Activated gamma-delta T cell treated with anti-CD3 and anti-CD28 coated beads, Interleukin-2, amount 50 U/mL, for 16 hours (primary cell): ENCODE measurements at regions not wholly inside any gene's neighbourhood (a gene's known extent, or its start where the extent isn't known, plus 50 kb on each side); places are given as distances from the start of the nearest gene placed in this dataset.
A peak's percentile ranks its signal among the peaks of the same experiment; 100 is the strongest.

Source experiments
- DNase-seq: peaks from one replicate; pipeline ENCODE4 v3.0.0-alpha.2; 2020; ENCODE audit warnings: low read depth

DNA sequence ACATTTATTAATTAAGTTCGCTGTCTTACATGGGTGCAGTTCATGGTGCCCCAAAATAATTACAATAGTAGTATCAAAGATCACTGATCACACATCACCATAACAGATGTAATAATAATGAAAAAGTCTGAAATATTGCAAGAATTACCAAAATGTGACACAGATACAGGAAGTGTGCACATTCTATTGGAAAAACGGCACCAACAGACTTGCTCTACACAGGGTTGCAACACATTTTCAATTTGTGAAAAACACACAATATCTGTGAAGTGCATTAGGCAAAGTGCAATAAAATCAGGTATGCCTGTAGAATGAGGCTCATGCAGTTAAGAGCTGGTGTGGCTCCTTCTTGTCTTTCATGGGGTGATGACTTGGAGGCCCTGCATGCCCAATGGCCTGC lies 265.8 kb downstream of the RPLP1 start:
- no peak for DNase-seq

DNA sequence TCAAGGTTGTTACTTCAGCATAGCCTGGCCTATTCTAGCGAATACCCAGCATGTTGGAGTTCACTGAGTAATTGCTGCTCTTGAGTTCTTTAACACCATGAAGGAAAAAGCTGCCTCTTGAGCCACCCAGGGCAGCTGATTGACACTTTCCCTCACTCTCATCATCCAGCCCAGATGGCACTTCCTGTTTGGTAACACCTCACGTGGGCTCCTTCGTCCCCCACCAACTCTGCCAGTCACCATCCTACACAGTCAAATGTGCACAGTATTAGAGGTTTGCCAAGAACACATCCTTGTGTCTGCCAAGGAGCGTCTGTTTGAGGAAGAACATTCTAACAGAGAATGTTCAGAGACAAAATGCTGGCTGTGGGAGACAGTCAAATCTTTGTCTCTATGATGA lies 266.3 kb downstream of the RPLP1 start:
- no peak for DNase-seq

DNA sequence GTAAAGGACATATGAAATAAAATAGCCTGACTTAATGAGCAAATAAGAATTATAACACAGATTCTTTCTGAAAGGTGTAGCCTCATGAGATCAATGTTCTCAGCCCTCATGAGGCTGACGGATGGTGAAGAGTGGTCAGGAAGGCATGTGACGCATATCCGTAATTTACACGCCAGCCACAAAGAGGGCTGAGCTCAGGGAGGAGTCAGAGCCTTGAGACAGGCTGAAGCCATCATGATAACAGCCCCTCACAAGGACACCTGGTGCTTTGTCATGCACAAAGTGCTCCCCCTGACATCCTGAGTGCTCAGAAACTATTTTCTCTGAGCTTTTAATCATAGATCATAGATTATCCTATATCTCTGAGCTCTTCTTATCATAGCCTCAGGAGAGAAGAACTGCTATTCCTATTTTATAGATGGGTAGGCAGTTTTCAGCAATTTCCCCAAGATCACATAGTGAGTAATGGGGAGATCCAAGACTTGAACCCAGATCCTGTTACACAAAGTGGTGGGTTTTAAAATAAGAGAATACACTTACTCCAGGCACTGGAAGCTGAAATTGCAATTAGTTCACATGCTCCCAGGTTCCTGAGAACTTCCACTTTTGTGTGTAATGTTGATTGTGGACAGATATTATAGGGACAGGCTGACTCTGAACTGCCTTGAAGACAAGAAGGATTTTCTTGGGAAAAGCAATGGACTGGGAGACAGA lies 267.1 kb downstream of the RPLP1 start:
- peak; percentile 58 for DNase-seq

DNA sequence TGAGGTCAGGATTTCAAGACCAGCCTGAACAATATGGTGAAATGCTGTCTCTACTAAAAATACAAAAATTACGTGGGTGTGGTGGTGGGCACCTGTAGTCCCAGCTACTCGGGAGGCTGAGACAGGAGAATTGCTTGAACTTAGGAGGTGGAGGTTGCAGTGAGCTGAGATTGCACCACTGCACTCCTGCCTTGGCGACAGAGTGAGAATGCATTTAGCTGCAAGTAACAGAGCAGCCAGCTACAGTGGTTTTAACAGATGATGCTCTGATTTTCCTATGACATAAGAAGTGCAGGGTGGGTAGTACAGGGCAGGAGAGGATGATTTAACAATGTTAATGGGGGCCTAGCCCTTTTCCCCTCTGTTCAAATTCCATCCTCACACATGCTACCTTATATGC lies 267.9 kb downstream of the RPLP1 start:
- no peak for DNase-seq

DNA sequence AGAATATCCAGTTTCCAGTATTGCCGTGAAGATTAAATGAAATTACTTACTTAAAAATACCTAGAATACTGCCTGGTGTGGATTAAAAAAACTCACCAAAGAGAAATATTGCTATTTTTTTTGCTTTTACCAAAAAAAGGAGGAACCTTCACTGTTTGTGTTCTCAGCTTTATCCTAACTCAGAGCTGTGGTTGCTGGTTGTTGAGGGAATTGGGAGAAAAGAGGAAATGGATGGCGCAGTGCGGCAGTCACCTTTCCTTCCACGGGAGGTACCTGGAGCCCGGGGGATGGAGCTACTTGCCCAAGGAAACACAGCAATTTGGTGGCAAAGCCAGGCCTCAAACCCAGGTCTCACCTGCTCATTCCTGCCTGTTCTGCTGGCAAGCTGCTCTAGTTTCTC lies 270.3 kb downstream of the RPLP1 start:
- DNase-seq, result no peak

DNA sequence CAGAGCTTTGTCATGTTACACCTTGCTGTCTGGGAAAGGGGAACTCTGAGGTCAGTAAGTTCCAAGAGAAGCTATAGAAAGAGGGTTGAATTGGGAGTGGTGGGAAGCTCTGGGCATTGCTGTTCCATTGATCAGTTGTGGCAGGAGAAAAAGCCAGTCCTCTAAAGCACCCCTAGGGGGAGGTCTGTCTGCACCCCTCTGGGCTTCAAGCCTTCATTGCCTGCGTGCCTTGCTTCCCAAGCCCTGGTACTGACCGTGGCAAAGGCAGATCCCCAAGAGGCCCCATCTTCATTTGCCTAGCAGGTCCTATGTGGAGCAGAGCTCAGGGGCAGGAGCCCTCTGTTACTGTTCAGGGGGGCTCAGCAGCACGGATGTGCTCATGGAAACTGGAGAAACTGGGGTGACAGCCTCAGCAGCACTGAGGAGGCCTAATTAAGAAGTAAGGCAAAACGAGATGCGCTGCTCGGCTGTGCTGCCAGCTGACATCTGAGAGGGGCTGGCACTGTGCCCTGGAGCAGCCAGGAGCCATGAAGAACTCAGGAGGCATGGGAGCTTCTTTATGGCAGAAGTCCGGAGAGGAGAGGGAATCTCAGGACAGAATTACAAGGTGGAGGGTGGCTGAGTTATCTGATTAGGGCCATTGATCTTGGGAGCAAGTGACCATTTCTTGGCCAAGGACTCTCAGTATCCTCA lies 270.9 kb downstream of the RPLP1 start:
- DNase-seq, result no peak

DNA sequence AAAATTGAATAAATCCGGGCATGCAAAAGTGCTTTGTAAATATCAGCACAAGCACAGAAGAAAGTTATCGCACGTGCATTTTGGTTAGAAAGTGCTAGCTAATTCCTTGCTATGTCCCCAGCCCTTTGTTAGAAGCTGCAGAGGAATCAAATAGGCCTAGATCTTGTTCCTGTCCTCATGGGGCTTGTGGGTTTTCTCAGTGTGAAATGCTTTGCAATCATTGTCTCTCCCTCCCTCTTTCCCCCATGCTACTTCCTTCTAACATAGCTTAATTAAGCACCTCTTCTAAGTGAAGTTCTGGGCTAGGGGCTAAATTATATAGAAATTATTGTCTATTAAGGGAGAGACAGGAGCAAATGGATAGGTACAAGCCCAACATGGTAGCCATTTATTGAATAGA lies 271.7 kb downstream of the RPLP1 start:
- no peak for DNase-seq

DNA sequence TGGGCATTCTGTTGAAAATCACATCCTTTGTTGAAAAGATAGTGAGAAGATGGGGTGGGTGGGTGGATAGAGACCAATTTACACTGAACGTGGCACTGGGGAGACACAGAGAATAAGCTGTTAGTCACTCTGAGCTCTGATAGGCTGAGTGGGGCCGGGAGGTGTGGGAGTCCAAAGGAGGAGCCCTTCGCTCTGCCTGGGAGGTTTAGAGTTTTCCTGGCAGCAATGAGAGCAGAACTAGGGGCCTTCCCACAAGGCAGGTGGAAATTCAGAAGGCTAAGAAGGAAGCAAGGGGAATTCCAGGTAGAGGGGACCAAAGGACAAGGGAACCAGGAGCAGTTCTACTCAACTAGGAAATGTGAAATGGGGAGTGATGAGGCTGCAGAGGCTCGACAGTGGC lies 272.7 kb downstream of the RPLP1 start:
- no peak for DNase-seq

DNA sequence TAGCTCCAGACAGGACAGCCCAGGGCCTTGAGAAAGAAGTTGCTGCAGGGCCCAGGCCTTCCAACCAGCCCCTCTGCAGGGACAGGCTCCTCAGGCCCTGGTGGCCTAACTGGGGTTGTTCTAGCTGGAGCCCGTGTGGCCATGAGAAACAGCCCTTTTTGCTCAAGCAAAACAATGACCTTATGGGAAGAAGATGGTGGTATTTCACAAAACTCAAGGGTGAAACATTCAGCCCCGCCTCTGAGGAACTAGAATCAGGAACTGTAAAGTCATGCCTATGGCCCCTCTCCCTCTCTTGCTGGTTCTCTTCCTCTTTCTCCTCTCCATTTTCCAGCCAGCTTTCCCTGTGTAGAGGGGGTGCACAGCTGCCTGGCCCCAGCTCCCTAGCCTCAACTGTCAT lies 273.3 kb downstream of the RPLP1 start:
- no peak for DNase-seq

DNA sequence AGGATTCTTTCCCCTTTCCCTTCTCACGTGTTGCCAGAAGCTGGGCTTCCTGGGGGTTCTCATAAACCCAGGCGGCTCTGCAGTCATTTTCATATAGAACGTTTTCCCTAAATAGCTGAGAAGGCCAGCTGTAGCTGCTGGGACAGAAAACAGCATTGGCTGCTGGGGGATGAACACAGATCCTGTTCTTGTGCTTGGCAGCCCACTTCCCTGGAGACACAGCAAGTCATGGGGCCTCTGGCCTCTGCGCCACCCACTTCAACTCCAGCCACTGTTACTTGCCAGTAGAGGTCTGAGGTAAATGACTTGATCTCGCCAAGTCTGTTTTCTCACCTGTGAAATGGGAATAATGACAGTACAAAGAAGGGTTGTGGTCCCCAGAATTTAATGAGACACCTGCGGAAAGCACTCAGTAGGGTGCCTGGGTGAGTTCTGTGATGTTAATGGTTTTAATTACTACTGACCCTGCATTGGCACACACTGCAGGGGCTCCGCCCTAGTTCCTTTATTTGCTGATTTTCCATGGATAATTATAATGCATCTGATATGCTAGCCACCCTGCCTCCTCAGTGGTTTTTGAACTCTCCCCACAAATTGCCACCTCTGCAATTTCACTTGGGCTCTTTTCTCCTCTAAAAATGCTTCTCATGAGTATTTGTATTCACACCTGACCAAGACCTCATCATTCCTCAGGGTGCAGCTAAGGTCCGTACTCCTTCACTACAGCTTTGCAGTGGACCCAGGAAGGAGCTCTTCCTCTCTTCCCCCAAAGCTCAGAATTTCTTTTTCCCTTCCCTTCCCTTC lies 274.7 kb downstream of the RPLP1 start:
- DNase-seq, result no peak

DNA sequence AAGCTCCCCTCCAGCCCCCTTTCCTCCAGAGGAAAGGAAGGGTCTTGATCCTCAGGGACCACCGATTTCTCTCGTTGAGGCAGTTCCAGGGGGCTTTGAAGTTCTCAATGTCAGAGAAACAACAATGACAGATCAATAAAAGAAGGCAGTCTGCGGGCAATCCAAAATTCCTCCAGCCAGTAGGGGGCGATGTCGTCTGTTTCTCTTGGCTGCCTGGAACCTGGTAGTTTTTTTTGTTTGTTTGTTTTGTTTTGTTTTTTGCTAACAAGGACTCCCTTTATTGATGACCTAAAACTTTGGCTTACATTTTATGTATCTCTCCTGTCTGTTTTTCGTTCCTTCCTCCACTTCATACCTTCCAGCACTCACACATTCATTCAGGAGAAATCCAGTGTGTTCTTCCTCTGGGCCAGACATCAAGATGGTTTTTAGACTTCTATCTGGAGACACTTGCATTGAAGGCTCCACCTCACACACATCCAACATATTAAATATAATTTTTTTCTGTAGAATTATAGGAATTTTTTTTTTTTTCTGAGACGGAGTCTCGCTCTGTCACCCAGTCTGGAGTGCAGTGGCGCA lies 276.6 kb downstream of the RPLP1 start:
- peak; percentile 68 for DNase-seq

DNA sequence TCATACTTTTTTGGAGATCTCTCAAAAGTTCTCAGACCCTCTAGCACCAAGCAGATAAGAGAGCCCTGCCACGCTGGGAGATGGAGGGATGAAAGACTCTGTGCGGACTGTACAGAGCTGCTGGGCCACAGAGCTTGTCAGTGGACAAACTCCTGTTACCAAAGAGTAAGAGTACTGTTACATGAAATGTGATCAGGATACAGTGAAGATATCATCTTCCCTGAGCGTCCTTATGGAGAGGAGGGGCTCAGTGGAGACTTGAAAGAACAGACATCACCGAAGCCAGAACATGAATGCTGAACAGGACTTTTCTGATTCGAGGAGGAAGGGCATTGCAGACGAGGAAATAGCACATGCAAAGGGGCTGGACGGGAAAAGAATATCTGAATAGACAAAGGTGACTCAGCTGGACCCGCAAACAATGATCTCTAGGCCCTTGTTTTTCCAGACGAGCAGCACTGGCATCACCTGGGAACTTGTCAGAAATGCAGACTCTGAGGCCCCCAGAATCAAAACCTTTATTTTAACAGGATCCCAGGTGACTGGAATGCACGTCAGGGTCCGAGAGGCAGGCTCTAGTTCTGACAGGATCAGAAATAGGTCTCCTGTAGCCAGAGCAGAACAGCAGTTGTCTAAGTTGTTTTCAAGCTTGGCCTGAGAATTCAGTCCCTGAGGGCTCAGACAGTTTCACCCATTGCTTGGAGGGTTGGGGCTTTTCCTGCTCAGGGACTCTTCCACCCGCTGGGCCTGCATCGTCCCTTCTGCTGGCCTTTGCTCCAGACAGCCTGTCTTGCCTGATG lies 277.9 kb downstream of the RPLP1 start:
- no peak for DNase-seq

DNA sequence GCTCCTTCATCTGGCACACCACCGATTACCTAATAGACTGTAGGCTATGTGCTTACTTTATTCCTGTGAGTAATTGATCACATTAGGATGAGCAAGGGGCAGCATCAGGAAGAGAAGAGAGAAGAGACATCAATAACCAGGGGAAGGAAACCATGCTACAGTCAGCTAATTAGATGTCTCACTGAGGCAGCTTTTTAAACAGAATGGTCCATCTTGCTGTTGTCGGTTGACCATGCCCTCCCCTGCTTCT lies 278.4 kb downstream of the RPLP1 start:
- DNase-seq, result no peak

DNA sequence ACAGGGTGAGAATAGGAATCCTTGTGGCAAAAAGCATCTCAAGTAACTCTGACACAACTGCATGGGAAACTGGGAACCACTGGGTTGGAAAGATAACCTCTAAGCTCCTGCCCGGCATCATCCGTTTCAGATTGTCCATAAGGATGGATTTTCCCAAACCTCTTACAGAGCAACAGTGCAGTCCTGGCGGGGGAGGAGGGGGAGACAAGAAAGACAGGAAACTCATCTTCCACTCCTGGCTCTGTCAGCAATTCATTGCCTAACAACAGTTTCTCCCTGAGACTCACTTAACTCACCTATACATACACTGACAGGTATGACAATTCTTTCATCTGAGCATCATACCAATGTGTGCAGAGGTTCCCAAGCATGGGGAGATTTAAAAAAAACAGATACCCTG lies 279.0 kb downstream of the RPLP1 start:
- no peak for DNase-seq

DNA sequence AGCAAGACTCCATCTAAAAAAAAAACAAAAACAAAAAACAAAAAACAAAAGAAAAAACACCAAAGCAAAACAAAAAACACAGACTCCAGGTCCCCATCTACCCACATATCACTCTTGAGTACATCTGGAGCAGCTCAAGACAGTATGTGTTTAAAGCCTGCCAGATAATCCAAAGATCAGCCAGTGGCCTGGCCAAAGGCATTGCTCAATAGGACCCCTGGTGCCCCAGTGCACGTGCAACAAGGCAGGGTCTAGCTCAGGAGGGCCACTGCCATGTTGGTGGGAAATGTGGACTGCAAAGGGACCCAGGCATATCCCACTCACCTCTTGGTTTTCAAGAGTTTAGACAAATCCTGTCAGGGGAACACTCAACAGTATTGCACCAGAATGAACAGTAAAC lies 279.5 kb downstream of the RPLP1 start:
- no peak for DNase-seq

DNA sequence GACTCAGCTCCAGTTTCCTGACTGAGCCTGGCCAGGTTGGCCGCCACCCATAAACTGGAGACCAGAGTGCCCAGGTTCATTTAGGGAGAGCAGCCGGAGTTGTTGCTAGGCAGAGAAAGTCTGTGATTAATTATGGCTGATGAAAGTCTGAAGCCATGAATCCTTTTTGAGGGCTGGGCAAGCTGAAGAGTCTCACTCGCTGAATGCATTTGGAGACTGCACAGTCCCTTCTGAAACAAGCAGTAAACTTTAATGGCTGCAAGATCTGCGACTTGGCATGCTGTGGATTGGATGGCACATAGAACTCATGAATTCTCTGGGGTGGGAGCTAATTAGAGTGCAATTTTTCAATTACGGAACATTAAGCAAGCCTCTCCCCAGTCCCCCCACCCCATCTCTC lies 282.1 kb downstream of the RPLP1 start:
- no peak for DNase-seq

DNA sequence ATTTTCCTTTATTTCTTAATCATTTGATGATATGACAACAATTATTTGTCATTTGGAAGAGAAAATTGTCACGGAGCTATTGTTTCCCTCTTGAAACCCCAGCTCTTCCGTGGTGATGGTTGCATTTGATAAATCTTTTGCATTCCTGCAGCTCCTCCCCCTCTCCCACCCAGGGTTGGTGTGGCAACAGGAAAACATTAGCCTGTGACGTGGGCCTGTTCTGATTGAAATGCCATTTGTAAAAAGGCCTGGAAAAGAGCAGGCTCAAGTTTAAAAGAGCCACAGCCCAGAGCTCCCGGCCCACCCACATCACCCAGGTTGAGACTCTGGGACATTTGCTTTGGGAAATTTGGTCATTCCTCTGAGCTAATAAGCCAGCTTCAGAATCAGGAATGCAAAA lies 282.5 kb downstream of the RPLP1 start:
- no peak for DNase-seq

DNA sequence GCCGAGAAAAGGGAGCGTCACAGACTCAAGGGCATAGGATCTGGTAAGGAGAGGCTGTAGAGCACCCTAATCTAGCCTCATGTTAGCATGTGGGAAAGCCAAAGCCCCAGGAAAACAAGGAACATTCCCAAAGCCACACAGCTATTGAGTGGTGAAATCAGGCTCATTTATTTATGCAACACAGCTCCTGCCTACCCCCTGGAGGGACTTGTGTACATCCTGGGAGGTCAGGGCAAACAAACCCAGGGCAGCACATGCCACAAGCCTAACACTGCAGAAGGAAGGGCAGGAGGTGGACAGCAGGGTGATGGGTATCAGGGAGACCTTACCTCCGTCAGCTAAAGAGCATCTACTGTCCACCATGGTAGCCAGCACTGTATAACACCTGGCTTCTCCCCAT lies 283.5 kb downstream of the RPLP1 start:
- DNase-seq, result no peak

DNA sequence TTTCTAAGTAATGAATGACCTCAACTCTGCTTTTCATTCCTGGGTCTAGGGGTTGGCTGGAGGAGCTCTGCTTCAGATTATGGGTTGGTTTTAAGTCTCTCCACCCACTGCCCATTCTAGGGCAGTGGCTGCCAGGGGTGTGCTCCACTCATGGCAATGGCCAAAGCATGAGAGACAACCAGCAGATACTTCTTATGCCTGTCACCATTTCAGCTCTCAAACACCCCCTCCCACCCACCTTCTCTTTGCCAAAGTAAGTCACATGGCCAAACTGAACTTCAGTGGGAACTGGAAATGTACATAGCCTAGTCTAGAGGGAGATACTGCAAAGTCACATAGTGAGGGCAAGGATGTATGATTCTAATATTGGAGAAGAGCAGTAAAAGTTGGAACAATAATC lies 285.3 kb downstream of the RPLP1 start:
- DNase-seq, result no peak

DNA sequence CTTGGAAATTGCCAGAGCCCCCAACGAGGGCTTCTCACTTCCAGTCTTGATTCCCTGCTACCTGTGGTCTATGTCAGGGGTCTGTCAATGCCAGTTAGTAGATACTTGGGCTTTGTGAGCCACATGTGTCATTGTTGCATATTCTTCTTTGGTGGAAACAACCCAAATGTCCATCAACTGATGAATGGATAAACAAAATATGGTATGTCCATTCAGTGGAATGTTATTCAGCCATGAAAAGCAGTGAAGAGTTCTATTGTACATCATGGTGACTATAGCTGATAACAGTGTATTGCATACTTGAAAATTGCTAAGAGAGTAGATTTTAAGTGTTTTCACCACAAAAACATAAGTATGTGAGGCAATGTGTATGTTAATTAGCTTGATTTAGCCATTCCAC lies 288.1 kb downstream of the RPLP1 start:
- DNase-seq, result no peak

DNA sequence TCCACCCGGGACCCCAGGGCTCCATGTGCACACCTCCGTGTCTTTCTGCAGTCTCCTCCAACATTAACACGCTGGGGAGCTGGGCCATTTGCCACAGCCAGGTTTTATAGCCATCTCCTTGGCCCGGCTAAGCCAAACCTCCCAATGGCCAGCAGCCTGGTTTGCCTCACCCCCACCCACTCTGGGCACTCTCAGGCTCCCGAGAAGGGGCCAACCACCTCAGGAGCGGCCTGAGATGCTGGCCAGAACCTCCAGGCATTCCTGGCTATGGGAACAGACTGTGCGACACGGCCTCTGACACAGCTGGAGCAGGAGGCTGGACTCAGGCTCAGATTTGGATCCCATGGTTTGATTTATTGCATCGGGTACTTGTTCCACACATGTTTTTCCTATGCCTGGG lies 289.7 kb downstream of the RPLP1 start:
- no peak for DNase-seq

DNA sequence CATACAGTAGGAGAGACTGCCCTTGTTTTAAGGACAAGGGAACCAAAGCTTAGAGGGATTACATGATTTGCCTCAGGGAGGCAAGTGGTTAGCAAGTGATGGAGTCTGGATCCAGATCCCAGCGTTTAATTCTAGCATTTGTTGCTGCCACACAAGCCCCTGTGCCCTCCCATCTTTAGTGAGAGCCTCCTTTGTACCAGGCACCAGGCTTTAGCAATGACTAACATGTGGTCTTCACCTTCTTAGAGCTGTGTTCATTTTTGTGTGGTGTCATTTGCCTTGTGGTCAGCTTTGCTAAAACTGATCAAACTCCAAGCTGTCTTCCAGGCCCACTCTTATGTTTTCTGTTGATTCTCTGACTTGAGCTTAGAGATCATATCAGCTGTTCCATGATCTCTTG lies 290.5 kb downstream of the RPLP1 start:
- DNase-seq, result no peak
